Heart left ventricle (tissue), 16 donors: ENCODE measurements at regions not wholly inside any gene's neighbourhood (a gene's known extent, or its start where the extent isn't known, plus 50 kb on each side); places are given as distances from the start of the nearest gene placed in this dataset.
A peak's percentile ranks its signal among the peaks of the same experiment; 100 is the strongest.

Source experiments
- ATAC-seq, 4 donors: fragments of 200-7000 bp; cut with Tn5 transposase; one replicate each; pipeline ENCODE4 v1.9.1; 2020 to 2022; ENCODE audit warnings: moderate library complexity in 4 of 4, mild to moderate bottlenecking in 3 of 4, moderate number of reproducible peaks in 1 of 4
- DNase-seq, 5 donors: peaks; one replicate each; pipeline ENCODE4 v3.0.0-alpha.2; 2020
- H3K27ac ChIP-seq, 12 donors: fragments of 200-600 bp; sonication (generic) in 4 of 12; one replicate each; pipeline versions ENCODE4 v1.5.0 to v1.8.0; 2016 to 2022; ENCODE audit warnings: mild to moderate bottlenecking in 2 of 12
- H3K27me3 ChIP-seq, 9 donors: fragments of 200-600 bp; sonication (generic) in 2 of 9; one replicate each; pipeline versions ENCODE4 v1.5.1 to v1.8.0; 2016 to 2022; ENCODE audit warnings: mild to moderate bottlenecking in 3 of 9
- H3K36me3 ChIP-seq, 9 donors: fragments of 200-600 bp; sonication (generic) in 2 of 9; one replicate each; pipeline versions ENCODE4 v1.5.0 to v1.8.0; 2018 to 2022; ENCODE audit warnings: mild to moderate bottlenecking in 2 of 9
- H3K4me1 ChIP-seq, 12 donors: fragments of 200-600 bp; sonication (generic) in 4 of 12; one replicate each; pipeline versions ENCODE4 v1.5.0 to v1.8.0; 2016 to 2022; ENCODE audit warnings: mild to moderate bottlenecking in 3 of 12
- H3K4me3 ChIP-seq, 12 donors: fragments of 200-600 bp; sonication (generic) in 4 of 12; one replicate each; pipeline versions ENCODE4 v1.5.0 to v1.8.0; 2017 to 2022; ENCODE audit warnings: mild to moderate bottlenecking in 9 of 12, moderate library complexity in 4 of 12
- H3K9me3 ChIP-seq, 12 donors: fragments of 200-600 bp; sonication (generic) in 4 of 12; one replicate each; pipeline versions ENCODE4 v1.5.0 to v1.8.0; 2016 to 2022; ENCODE audit warnings: mild to moderate bottlenecking in 1 of 12
- CTCF ChIP-seq, 12 donors: fragments of 200-600 bp; sonication (generic) in 4 of 12; IDR thresholded peaks; one replicate each; pipeline versions ENCODE4 v1.5.0 to v1.8.0; 2018 to 2022; ENCODE audit warnings: antibody characterized with exemption in 12 of 12, mild to moderate bottlenecking in 5 of 12
- POLR2A ChIP-seq, 2 donors: fragments of 450-650 bp; IDR thresholded peaks; one replicate each; pipeline ENCODE4 v1.6.1; 2017; ENCODE audit warnings: antibody characterized with exemption in 2 of 2, mild to moderate bottlenecking in 2 of 2, moderate library complexity in 2 of 2
- WGBS, 4 donors: extraction: QIAGEN DNeasy Blood & Tissue Kit in 2 of 4; methylation state at CpG; one replicate each; pipeline versions ENCODE4 v1.1.5 to v1.1.7; 2013 to 2018; 5-methylcytosine and 5-hydroxymethylcytosine counted together
- intact Hi-C, 10 donors: fragments of 100-400 bp; cut with DNase I; formaldehyde crosslinking; loops; one replicate each; pipeline versions ENCODE4 v1.11.1 to v1.14.2; 2022
- donor health status: ischemic (EF 13 %, LVEDD 7.1; RV severe dilation, severe dysfunction).
- donor health status: healthy with polysubstance abuse.
- donor health status: DM: no; HTN: yes; CAD: no.
- donor health status: DM: no; HTN: no; CAD: no.
- donor health status: ischemic (EF 25% LVEDD 6.9; RV normal size, moderate dysfunction).
- donor health status: ischemic (EF 25% LVEDD 5.7; RV mildly dilated, moderate dysfunction).
- donor health status: healthy.
- donor health status: DM: yes; HTN: yes; CAD: no.
- donor health status: ischemic (EF 35%, LVEDD 5.7; RV mildly dilated, moderate dysfunction).
- donor health status: nonischemic (EF 11% LVEDD 7.7; RV severe dilation, severe dysfunction).
- donor health status: DM: yes; HTN: yes; CAD: no.
- donor health status: PGD.
- donor health status: ischemic (EF 29% LVEDD 5.4; RV normal size, mild dysfunction).
- donor health status: nonischemic (EF 23%, LVEDD 6.1; RV moderate dilation, normal function).

GRCh38 chr18:22844190-22844589, 88.9 kb upstream of the RBBP8 start:
- WGBS, 4 donors = 73 to 85% (median 82%) methylated on average over 2 of the region's 2 CpGs
- DNase-seq = no peak
- Histone ChIP-seq H3K27ac (no peak overlapping the region), H3K4me3 (no peak overlapping the region), H3K27me3 (no peaks in the 10 kb centered on the region), H3K4me1 (peaks cover 0 to 3% (median 0%) of the 10 kb centered on the region in 12 donors), H3K9me3 (no peaks in the 10 kb centered on the region), H3K36me3 (no peaks in the 10 kb centered on the region)
- intact Hi-C loops = loop anchor here in 4 of 10 donors (10.0 kb wide), 1 partner anchor 141 kb away; no protein-coding TSS in a partner anchor
- no peak for ATAC-seq
- TF ChIP-seq POLR2A (IDR thresholded peaks at IDR 0.05) (no peak), CTCF (IDR thresholded peaks at IDR 0.05) (no peak)

GRCh38 chr18:22844628-22845027, 88.5 kb upstream of the RBBP8 start:
- H3K27ac ChIP-seq = no peak overlapping the region
- H3K4me3 ChIP-seq = no peak overlapping the region
- peaks cover 0 to 3% (median 0%) of the 10 kb centered on the region in 12 donors for H3K4me1 ChIP-seq
- H3K27me3 ChIP-seq = no peaks in the 10 kb centered on the region
- intact Hi-C loops = loop anchor here in 5 of 10 donors (5.0 to 10.0 kb wide), 2 partner anchors 138 to 140 kb away; no protein-coding TSS in a partner anchor
- DNase-seq = no peak
- no peaks in the 10 kb centered on the region for H3K36me3 ChIP-seq
- TF ChIP-seq CTCF (IDR thresholded peaks at IDR 0.05) (no peak), POLR2A (IDR thresholded peaks at IDR 0.05) (no peak)
- WGBS, 4 donors = 82 to 90% (median 88%) methylated on average over 2 of the region's 2 CpGs
- H3K9me3 ChIP-seq = no peaks in the 10 kb centered on the region
- no peak for ATAC-seq

- WGBS, 4 donors = 26 to 32% (median 30%) methylated on average over 6 of the region's 6 CpGs
- Histone ChIP-seq H3K36me3 (no peaks in the 10 kb centered on the region), H3K4me1 (peaks cover 0 to 3% (median 0%) of the 10 kb centered on the region in 12 donors), H3K27ac (no peak overlapping the region), H3K27me3 (no peaks in the 10 kb centered on the region), H3K9me3 (no peaks in the 10 kb centered on the region), H3K4me3 (no peak overlapping the region)
- DNase-seq (no peak), ATAC-seq (no peak)
- TF ChIP-seq CTCF (IDR thresholded peaks at IDR 0.05) (peak in 11 of 12 donors; percentile 12 to 60 (median 33)), POLR2A (IDR thresholded peaks at IDR 0.05) (no peak)
- intact Hi-C loops = loop anchor here in 5 of 10 donors (5.0 to 10.0 kb wide), 2 partner anchors 136 to 139 kb away; no protein-coding TSS in a partner anchor
Measured at GRCh38 chr18:22846088-22846683, 86.9 kb upstream of the RBBP8 start.

GRCh38 chr18:22846697-22847096, 86.4 kb upstream of the RBBP8 start:
- Histone ChIP-seq H3K36me3 (no peaks in the 10 kb centered on the region), H3K4me1 (peaks cover 0 to 3% (median 0%) of the 10 kb centered on the region in 12 donors), H3K27ac (no peak overlapping the region), H3K4me3 (no peak overlapping the region), H3K27me3 (no peaks in the 10 kb centered on the region), H3K9me3 (no peaks in the 10 kb centered on the region)
- ATAC-seq (no peak), DNase-seq (no peak)
- TF ChIP-seq CTCF (IDR thresholded peaks at IDR 0.05) (no peak), POLR2A (IDR thresholded peaks at IDR 0.05) (no peak)
- intact Hi-C loops = loop anchor here in 5 of 10 donors (5.0 to 10.0 kb wide), 2 partner anchors 136 to 138 kb away; no protein-coding TSS in a partner anchor
